Hepatocyte (in vitro differentiated cells): ENCODE measurements at regions not wholly inside any gene's neighbourhood (a gene's known extent, or its start where the extent isn't known, plus 50 kb on each side); places are given as distances from the start of the nearest gene placed in this dataset.

ENCODE experiments used
- DNase-seq: peaks from one replicate; pipeline ENCODE4 v3.0.0-alpha.2; 2016; ENCODE audit warnings: low spot score
- H2AFZ ChIP-seq: fragments of 200-600 bp; sonication (generic); 2 replicates; pipeline ENCODE4 v1.6.0; 2016; ENCODE audit warnings: antibody characterized with exemption, mild to moderate bottlenecking
- H3K27ac ChIP-seq: fragments of 200-600 bp; sonication (generic); 2 replicates; pipeline ENCODE4 v1.5.1; 2016; ENCODE audit warnings: mild to moderate bottlenecking
- H3K27me3 ChIP-seq: fragments of 200-600 bp; sonication (generic); 2 replicates; pipeline ENCODE4 v1.6.1; 2016
- H3K36me3 ChIP-seq: fragments of 200-600 bp; sonication (generic); replicated peaks from 2 replicates; pipeline ENCODE4 v1.5.1; 2016; ENCODE audit warnings: low read depth; ENCODE audit not compliant: insufficient read depth
- H3K4me1 ChIP-seq: fragments of 200-600 bp; sonication (generic); 2 replicates; pipeline ENCODE4 v1.5.1; 2016; ENCODE audit warnings: mild to moderate bottlenecking, moderate library complexity; ENCODE audit not compliant: insufficient read depth
- H3K4me2 ChIP-seq: fragments of 200-600 bp; sonication (generic); 2 replicates; pipeline ENCODE4 v1.6.0; 2016
- H3K4me3 ChIP-seq: fragments of 200-600 bp; sonication (generic); 2 replicates; pipeline ENCODE4 v1.5.1; 2016; ENCODE audit warnings: mild to moderate bottlenecking
- H3K79me2 ChIP-seq: fragments of 200-600 bp; sonication (generic); 2 replicates; pipeline ENCODE4 v1.6.0; 2017; ENCODE audit warnings: mild to moderate bottlenecking
- H3K9me2 ChIP-seq: fragments of 200-600 bp; sonication (generic); replicated peaks from 2 replicates; pipeline ENCODE4 v1.6.0; 2017; ENCODE audit warnings: mild to moderate bottlenecking; ENCODE audit not compliant: insufficient read depth
- H3K9me3 ChIP-seq: fragments of 200-600 bp; sonication (generic); 2 replicates; pipeline ENCODE4 v1.5.1; 2016; ENCODE audit warnings: low read depth, mild to moderate bottlenecking
- H4K20me1 ChIP-seq: fragments of 200-600 bp; sonication (generic); 2 replicates; pipeline ENCODE4 v1.6.0; 2016; ENCODE audit warnings: mild to moderate bottlenecking; ENCODE audit not compliant: insufficient read depth, poor library complexity, severe bottlenecking
- EZH2 ChIP-seq: fragments of 200-600 bp; sonication (generic); IDR thresholded peaks from 2 replicates; pipeline ENCODE4 v1.6.1; 2016; ENCODE audit warnings: antibody characterized with exemption, mild to moderate bottlenecking, borderline replicate concordance
- EZH2phosphoT487 ChIP-seq: fragments of 200-600 bp; sonication (generic); IDR thresholded peaks from one replicate; pipeline ENCODE4 v1.6.1; 2018; ENCODE audit warnings: antibody characterized with exemption, mild to moderate bottlenecking, low read depth, moderate library complexity; ENCODE audit not compliant: unreplicated experiment, severe bottlenecking
- WGBS: methylation state at CpG from one replicate; pipeline ENCODE4 v1.1.6; 2016; ENCODE audit warnings: low lambda C conversion rate; ENCODE audit errors: missing lambda C conversion rate; 5-methylcytosine and 5-hydroxymethylcytosine counted together
- TF ChIP-seq, protein P1 (sequence below): fragments of 200-600 bp; sonication (generic); IDR thresholded peaks from 2 replicates; pipeline ENCODE4 v1.5.1; 2016; ENCODE audit warnings: antibody characterized with exemption, mild to moderate bottlenecking; ENCODE audit not compliant: poor library complexity

DNA sequence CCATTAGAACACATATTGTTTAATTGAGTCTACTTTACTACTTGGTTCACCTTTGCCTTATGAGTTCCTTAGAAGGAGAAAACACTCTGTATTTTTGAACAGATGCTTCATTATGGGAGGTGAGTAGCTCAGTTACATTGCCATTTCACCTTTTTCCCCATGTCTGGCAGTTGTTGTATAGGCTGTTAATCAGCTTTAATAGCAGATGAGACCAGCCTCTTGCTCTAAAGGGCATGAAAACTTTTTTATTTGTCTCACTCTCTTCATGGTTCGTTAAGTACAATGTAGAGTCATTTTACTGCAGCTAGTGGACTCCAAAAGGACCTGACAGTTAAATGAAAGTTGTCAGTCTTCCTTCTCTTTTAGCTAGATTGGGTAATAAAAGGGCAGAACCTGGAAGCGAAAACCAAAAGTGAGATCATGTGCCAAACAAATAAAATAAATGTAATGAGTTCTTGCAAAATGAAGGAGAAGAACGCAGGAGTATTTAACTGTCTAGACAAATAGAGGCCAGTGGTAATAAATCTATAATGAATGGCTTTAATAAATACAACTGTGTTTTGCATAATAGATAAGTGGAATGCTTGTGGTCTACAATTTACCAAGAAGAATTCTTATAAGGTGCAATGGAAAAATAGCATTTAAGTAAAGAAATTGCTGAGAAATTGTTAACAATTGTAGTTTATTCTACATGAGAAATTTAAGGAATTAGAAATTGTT lies 180.0 kb upstream of the NEGR1 start:
- 82% methylated on average over 3 of the region's 3 CpGs for WGBS
- Histone ChIP-seq H3K9me3 (no peaks in the 10 kb centered on the region), H3K4me2 (no peak overlapping the region), H3K27ac (no peak overlapping the region), H4K20me1 (no peaks in the 10 kb centered on the region), H3K79me2 (no peaks in the 10 kb centered on the region), H3K9me2 (no peaks in the 10 kb centered on the region), H3K27me3 (no peaks in the 10 kb centered on the region), H2AFZ (no peak overlapping the region), H3K4me3 (no peak overlapping the region), H3K36me3 (no peaks in the 10 kb centered on the region), H3K4me1 (no peaks in the 10 kb centered on the region)
- TF ChIP-seq EZH2 (no peak), EZH2phosphoT487 (no peak)
- TF ChIP-seq, protein P1, sequence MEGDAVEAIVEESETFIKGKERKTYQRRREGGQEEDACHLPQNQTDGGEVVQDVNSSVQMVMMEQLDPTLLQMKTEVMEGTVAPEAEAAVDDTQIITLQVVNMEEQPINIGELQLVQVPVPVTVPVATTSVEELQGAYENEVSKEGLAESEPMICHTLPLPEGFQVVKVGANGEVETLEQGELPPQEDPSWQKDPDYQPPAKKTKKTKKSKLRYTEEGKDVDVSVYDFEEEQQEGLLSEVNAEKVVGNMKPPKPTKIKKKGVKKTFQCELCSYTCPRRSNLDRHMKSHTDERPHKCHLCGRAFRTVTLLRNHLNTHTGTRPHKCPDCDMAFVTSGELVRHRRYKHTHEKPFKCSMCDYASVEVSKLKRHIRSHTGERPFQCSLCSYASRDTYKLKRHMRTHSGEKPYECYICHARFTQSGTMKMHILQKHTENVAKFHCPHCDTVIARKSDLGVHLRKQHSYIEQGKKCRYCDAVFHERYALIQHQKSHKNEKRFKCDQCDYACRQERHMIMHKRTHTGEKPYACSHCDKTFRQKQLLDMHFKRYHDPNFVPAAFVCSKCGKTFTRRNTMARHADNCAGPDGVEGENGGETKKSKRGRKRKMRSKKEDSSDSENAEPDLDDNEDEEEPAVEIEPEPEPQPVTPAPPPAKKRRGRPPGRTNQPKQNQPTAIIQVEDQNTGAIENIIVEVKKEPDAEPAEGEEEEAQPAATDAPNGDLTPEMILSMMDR = no peak
- DNase-seq = no peak

DNA sequence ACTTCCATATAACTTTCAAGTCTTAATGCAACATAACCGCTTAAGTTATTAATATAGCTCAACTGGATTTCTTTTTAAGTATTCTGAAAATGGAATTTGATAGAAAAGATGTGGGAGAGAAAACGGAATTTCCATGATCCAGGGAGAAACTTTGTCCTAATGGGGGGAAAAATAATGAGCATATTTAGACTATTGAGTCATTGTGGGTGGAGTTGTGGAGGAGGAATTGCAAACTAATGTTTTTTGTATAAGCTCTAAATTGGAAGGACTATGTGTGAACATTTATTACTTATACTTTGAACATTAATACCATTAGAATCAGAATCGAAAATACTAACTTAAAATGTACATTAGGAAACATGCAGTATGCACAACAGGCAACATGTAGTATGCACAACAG lies 159.9 kb upstream of the NEGR1 start:
- Histone ChIP-seq H3K27me3 (no peaks in the 10 kb centered on the region), H4K20me1 (no peaks in the 10 kb centered on the region), H3K4me1 (no peaks in the 10 kb centered on the region), H3K9me3 (no peaks in the 10 kb centered on the region), H3K4me3 (no peak overlapping the region), H3K4me2 (no peak overlapping the region), H2AFZ (no peak overlapping the region), H3K27ac (no peak overlapping the region), H3K9me2 (no peaks in the 10 kb centered on the region), H3K79me2 (no peaks in the 10 kb centered on the region), H3K36me3 (no peaks in the 10 kb centered on the region)
- WGBS = 76% methylated on average over 3 of the region's 3 CpGs
- no peak for DNase-seq
- TF ChIP-seq EZH2phosphoT487 = no peak
- TF ChIP-seq, protein P1 = no peak
- no peak for TF ChIP-seq EZH2

DNA sequence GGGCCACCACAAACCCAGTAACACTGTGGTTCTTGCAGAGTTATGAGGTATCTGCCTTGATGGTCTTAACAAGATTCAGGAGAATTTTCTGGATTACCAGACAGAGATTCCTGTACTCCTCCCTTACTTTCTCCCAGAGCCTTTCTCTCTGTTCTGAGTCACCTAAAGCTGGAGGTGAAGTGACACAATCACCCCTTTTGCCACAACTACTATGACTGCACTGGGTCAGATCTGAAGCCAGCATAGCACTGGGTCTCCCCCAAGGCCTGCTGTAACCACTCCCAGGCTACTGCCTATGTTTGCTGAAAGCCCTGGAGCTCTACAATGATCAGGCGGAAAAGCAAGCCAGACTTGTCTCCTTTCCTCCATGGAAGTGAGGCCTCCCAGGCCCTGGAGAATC lies 156.7 kb upstream of the NEGR1 start:
- 97% methylated on average over 1 of the region's 1 CpG for WGBS
- no peak for DNase-seq
- Histone ChIP-seq H3K27me3 (no peaks in the 10 kb centered on the region), H2AFZ (no peak overlapping the region), H4K20me1 (no peaks in the 10 kb centered on the region), H3K79me2 (no peaks in the 10 kb centered on the region), H3K27ac (no peak overlapping the region), H3K4me3 (no peak overlapping the region), H3K4me1 (no peaks in the 10 kb centered on the region), H3K4me2 (no peak overlapping the region), H3K9me3 (no peaks in the 10 kb centered on the region), H3K36me3 (no peaks in the 10 kb centered on the region), H3K9me2 (no peaks in the 10 kb centered on the region)
- TF ChIP-seq EZH2phosphoT487 (no peak), EZH2 (no peak)
- TF ChIP-seq, protein P1 = no peak

DNA sequence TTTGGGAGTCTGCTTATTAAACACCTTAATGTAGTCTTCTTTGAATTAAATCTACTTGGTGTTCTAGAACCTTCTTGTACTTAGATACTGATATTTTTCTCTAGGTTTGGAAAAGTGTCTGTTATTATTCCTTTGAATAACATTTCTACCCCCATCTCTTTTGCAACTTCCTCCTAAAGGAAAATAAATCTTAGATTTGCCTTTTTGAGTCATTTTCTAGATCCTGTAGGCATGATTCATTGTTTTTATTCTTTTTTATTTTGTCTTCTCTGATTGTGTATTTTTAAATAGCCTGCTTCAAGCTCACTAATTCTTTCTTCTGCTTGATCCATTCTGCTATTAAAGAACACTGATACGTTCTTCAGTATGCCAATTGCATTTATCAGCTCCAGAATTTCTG lies 155.9 kb upstream of the NEGR1 start:
- Histone ChIP-seq H3K4me3 (no peak overlapping the region), H3K36me3 (no peaks in the 10 kb centered on the region), H3K27ac (no peak overlapping the region), H3K79me2 (no peaks in the 10 kb centered on the region), H3K4me1 (no peaks in the 10 kb centered on the region), H4K20me1 (no peaks in the 10 kb centered on the region), H2AFZ (no peak overlapping the region), H3K4me2 (no peak overlapping the region), H3K9me2 (no peaks in the 10 kb centered on the region), H3K9me3 (no peaks in the 10 kb centered on the region), H3K27me3 (no peaks in the 10 kb centered on the region)
- TF ChIP-seq EZH2phosphoT487 (no peak), EZH2 (no peak)
- TF ChIP-seq, protein P1 = no peak
- WGBS = 96% methylated on average over 1 of the region's 1 CpG
- DNase-seq = no peak
